GM19452 (cell line): ENCODE measurements at regions not wholly inside any gene's neighbourhood (a gene's known extent, or its start where the extent isn't known, plus 50 kb on each side); places are given as distances from the start of the nearest gene placed in this dataset.
"Not testable (repeated sequence)": the region's sequence is repeated elsewhere in the genome, so short reads cannot be mapped to it uniquely, and the experiment has no call there.

Experiments
- ATAC-seq: cut with Tn5 transposase; IDR thresholded peaks from one replicate; pipeline ENCODE4 v1.9.1; 2021; ENCODE audit not compliant: unreplicated experiment

DNA sequence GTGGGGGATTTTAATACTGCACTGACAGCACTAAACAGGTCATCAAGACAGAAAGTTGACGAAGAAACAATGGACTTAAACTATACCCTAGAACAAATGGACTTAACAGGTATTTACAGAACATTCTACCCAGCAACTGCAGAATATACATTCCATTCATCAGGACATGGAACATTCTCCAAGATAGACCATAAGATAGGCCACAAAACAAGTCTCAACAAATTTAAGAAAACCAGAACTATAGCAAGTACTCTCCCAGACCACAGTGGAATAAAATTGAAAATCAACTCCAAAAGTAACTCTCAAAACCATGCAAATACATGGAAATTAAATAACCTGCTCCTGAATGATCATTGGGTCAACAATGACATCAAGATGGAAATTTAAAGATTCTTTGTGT, 218.3 kb downstream of the SYK start:
- ATAC-seq: not testable (repeated sequence)

DNA sequence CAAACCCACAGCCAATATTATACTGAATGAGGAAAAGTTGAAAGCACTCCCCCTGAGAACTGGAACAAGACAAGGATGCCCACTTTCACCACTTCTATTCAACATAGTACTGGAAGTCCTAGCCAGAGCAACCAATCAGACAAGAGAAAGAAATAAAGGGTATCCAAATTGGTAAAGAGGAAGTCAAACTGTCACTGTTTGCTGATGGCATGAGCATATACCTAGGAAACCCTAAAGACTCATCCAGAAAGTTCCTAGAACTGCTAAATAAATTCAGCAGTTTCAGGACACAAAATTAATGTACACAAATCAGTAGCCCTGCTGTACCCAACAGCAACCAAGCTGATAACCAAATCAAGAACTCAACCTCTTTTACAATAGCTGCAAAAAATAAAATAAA, 220.0 kb downstream of the SYK start:
- ATAC-seq: not testable (repeated sequence)

DNA sequence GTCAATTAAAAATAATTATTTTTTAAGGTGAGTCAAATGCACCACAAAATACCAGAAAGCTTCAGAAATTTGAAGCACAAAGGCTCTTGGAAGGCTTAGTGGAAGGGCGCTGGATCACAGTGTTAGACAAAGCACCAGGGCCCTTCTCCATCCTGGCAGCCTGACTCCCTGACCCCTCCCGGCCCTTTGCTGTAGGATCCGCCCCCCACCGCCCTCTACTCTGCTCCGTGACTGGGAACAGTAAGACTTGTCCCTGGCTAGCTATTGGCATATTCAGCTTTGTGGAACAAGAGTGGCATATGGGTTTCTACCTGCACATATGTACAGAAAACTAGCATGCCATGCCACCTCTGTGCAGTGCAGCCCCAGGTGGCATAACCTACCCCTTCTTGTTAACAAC, 222.1 kb downstream of the SYK start:
- ATAC-seq: no peak

DNA sequence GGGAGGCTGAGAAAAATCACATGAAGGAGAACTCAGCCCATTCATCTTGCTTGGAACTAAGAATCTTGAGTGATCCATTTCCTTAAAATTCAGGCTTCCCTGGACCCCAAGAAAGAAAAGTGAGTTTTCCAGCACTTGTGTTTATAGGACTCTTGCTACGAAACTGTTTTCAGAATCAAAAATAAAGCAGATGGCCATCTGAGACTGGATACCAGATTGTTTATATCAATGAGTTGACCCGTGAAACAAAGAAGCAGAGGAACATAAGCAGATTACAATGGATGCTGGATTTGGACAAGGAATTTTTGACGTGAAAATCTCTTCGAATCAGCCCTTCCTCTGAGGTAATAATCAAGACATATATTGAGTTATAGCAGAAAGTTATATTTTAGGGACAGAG, 223.2 kb downstream of the SYK start:
- ATAC-seq: no peak

DNA sequence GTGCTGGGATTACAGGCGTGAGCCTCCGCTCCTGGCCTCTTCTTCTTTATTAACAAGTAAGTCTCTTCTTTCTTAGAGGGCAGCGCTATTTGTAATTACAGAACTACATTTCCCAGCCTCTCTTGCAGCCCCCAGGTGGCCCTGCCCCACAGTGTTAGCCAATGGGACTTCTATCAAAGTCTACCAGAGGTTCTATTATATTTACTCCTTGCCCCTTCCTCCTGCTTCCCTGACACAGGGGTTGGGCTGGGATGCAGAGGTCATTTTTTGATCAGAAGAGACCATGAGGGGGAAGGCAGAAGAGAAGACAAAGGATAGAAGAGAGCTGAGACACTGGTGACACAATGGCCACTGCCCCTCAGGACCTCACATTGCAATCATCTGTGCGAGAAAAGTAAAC, 224.2 kb downstream of the SYK start:
- no peak for ATAC-seq

DNA sequence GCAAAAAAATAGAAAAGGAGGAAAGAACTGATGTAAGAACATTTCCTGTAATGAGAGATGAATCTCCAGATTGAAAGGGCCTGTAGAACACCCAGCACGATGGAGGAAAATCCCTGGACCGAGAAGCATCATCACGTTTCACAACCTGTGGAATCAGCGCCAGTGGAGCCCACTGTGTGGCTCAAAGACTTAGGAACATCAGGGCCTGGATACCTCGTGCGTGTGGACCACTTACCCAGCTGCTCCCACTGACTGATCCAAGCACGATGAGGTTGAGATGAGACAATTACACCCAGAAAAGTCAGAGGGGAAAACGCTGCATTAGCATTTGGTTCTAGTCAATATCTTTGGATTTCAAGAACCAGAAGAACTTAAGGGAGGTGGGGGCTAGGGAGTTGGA, 224.6 kb downstream of the SYK start:
- no peak for ATAC-seq

DNA sequence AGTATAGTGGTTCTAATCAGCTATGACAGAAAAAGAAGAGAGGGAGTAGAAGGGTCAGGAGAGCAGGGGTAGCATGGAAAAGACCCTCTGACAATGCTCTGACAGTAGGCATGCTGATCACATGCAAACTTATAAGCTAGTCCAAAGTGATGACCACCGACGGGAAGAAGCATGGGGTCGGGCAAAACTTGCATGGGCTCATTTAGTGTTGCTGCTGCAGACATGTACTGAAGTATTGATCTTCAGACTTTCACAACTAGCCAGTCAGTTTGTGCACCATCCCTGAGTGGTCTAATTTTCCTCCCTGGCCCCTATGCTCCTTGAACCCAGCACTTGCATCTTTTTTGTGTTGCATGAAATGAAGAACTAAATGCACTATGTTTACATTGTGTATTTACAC, 225.4 kb downstream of the SYK start:
- no peak for ATAC-seq

DNA sequence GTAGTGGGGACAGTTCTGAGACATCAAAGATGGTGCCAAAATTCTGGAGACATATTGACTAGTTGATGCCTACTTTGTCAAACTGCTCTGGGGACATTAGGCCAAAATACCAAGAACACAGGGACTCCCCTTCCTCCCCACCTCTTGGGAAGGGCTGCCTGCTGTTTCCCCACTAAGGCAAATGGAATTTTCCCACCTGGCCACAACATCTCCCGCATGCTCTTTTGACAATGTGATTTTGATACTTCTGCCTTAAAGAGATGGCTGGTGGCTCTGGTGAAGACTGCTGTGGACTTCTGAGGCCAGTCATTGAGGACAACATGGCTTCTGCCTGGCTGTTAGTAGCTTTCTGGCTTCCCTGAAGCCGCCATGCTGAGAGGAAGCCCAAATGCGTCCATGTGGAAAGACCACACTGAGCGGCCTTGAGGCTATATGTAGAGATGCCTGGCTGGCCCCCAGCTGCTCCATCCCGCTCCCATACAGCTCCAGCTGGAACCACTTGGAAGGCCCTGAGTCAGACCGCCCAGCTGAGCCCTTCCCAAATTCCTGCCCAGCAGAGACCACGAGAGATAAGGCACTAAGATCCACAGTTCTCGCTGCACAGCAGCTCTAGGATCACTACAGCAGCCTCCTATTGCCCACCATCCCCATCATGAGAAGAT, 226.7 kb downstream of the SYK start:
- no peak for ATAC-seq

DNA sequence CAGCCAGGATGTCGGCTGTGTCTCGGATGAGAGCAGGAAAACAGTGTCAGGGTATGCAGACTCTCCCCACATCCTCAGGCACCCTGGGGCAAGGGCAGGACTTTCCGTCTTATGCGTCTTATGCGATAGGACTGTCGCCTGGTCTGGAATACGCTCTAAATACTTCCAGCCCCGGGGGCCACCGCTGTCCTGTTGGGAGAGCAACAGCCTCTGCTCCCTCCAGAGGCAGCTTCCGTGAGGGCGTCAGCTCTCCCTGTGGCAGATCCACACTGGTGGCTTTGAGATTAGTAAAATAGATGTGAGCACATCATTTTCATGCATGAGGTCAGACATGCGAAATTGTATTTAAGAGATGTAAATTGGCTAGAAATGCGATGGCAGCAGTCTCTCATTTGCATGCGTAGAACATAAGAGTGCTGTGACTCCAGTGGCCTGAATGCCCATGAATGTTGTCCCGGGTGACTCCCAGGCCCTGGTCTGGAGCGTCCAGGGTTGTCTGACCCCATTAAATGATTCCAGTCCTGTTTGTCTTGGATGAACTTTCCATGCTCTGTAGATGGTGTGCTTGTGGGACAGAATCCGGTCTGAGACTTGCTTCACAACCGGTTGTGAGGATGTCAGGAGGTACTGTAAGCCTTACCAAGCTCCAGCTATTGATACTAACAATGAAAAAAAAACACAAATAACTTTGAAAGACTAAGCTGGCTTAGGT, 228.2 kb downstream of the SYK start:
- no peak for ATAC-seq

DNA sequence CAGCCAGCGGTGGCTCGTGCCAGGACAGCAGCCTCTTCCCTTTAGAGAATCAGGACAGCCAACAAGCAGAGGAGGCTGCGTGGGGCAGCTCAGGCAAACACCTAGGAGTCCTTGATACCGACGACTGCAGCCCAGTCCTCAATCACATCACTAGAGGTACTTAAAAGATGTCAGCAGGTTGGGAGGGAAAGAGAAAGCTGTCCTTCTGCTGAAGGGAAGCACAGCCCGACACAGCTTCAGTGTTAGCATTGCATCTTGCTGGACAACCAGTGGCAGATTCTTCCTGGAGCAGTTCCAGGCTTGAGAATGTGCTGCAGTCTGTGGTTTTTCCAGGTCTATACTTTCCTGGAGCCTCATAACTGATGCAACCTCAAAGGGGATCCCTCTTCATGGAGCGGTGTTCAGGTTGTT, 230.5 kb downstream of the SYK start:
- no peak for ATAC-seq

DNA sequence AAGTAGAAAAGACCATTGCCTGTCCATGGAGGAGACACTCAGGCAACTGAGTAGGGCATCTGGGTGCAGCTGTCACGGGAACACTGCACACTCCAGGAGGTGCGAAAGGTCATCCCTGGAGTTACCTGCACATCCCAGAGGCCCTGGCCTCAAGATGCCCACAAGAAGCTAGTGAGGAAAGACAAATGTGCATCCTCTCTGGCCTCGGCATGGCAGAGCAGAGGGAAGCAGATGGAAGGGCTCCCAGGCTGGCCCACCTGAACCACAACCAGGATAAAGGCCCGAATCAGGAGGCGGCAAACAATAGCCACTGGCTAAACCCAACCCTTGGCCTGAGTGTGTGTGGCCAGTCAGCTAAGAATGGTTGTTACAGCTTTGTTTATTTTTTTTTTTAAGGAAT, 231.7 kb downstream of the SYK start:
- no peak for ATAC-seq

DNA sequence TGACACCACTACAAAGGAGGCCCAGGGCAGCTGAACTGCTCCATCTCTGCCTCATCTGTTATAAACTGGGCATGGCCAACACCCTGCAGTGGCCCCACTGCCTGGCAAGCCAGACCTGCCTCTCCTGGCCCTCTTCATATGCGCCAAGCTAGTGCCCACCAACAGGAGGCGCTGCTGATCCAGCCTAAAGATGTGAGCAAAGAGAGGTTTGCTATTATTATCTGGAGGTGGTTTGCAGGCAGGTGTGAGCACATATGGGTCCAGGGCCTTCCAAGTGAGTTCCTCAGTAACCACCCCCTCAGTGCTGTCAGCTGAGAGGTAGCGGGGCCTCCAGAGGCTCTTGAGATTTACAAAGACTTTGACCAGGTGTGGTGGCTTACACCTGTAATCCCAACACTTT, 232.2 kb downstream of the SYK start:
- ATAC-seq: no peak

DNA sequence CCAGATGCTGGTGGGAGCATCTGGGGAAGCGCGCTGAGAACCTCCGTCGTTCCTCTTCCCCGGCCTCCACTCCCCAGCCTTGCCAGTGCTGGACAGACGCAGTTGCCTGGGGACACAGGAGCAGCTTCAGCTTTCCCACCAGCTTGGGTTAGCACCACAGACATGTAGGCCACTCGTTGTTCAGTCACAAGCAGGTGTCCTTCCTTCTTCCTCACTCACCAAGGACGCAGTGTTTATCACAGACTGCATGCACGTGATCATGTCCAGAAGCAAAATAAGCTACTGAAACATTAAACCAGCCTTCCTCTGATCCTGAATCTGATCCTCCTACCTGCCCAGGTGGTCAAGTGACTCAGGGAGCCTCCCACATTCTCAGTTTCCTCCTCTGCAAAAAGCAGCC, 232.9 kb downstream of the SYK start:
- no peak for ATAC-seq

DNA sequence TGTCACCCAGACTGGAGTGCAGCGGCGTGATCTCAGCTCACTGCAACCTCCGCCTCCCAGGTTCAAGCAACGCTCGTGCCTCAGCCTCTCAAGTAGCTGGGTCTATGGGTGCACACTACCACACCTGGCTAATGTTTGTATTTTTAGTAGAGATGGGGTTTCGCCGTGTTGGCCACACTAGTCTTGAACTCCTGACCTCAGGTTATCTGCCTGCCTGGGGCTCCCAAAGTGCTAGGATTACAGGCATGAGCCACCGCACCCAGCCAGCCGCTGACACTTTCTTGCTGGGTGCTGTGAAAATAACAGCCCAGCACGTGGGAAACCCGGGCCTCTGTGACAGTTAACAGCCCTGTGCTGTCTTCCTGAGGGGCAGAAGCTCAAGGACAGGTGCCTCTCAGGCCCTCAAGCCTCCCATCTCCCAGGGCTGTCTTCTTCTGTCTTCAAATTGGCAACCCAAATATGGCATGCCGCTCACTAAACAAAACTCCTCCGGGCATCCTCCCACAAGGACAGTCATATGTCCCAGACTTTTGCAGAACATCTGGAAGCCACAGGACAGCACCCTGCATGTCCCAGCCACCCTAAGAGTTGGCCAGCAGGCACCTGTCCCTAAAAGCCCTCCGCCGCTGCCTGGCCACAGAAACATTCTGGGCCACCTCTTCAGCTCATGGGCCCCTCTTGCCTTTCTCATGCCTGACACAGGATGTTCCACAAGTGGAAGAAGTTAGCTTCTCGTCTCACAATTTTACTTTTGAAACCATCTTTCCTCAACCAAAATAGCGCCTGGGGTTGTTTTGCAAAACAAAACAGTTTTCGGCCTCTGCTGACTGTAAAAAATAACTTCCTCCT, 233.6 kb downstream of the SYK start:
- no peak for ATAC-seq

DNA sequence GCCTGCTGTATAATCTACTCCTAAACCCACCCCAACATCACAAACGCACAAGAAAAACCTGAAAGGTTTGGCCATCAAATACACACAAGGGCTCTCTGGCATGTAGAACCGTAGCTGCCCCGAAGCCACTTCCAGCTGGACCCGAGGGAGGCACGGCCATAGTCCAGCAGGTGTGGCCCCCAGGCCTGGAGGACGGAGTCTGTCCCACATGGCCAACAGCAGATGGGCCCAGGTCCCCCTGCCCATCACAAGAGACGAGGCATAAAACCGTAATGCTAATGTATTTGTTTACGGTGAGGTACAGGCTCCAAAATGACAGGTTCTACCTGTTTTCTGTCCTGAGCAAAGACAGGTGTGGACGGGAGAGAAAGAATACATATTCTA, 234.2 kb downstream of the SYK start:
- ATAC-seq: no peak

DNA sequence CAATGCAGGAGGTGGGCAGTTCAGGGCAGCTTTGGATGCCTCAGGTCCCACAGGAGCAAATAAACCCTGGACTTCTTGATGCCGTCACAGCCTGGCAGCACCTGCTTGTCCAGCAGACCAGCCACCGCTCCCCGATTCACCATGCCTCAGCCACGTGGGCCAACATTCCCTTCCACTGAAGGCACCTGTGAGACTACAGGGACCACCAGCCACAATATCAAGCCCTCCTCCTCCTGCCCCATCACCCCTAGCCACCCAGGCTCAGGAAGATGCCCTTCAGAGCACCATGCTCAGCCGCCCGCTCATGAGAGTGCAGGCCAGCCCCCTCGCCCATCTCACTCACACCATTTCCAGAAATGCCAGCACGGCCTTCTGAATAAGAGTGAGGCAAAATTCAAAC, 234.7 kb downstream of the SYK start:
- no peak for ATAC-seq

DNA sequence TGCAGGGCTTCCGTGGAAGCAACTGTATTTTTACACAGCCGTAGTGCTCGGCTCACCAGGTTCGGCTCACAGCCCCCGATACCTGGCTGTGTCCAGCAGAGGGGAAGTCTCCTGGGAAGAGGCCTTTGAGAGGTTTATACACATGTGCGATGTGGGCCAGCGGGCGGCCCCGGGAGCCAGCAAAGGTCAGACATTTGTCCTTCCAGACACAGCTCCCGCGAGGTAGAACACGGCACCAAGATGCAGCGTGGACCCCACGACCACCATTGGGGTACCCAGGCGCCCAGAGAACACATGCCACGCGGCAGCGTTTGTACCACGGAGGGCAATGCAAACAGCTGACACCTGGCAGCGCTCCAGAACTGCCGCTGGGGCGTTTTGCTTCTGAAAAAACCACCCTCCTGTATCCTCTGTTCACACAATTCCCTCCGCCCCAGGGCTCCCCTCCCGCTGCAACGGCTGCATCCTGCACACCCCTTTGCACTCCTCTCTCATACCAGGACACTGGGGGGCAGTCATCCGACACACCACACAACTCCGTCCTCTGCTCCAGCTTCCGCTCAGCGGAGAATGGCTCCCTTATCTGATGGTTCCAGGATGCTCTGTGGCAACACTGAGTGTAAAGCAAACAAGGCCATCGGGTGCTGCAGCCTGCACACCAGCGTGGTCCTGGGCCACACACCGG, 235.3 kb downstream of the SYK start:
- ATAC-seq: no peak

DNA sequence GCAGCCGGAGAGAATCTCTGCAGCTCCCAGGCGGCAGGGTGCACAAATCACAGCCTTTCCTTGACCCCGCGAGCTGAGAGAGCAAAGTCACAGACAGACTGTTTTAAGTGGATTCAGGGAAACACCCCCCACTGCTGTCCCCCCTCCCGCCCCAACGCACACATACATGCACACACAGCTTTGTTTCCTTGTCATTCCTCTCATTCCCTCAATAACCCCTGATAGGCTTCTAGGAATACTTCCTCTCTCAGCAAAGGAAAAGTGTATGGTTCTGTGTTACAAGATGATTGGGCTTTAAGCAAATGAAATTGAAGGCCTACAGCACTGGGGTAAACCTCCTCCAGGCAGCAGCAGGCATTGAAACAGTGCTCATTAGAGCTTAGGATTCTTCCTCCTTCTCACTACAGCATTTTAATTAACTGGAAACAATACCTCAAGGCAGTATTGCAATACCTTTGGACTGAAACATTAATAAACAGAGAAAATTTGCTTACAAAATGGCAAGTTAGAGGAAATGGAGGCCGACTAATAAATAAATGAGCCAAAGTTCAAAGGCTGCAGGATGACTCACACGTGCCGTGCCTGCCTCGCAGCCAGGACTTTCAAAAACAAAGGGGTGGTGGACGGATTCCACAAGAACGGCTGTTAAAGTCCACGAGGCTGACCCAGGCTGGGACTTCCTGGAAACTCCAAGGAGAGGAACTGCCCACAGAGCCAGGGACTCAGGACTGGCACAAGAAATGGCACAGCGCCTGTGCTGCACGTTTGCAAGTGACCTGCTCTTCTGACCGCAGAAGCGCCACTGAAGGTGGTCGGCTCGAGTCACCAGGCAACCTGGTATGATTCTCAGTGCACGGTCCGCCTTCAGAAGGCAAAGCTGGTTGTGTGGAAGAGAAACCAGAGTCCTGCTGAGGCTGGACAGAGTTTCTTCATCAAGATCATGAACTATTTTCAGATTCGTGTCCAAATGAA, 236.2 kb downstream of the SYK start:
- no peak for ATAC-seq

DNA sequence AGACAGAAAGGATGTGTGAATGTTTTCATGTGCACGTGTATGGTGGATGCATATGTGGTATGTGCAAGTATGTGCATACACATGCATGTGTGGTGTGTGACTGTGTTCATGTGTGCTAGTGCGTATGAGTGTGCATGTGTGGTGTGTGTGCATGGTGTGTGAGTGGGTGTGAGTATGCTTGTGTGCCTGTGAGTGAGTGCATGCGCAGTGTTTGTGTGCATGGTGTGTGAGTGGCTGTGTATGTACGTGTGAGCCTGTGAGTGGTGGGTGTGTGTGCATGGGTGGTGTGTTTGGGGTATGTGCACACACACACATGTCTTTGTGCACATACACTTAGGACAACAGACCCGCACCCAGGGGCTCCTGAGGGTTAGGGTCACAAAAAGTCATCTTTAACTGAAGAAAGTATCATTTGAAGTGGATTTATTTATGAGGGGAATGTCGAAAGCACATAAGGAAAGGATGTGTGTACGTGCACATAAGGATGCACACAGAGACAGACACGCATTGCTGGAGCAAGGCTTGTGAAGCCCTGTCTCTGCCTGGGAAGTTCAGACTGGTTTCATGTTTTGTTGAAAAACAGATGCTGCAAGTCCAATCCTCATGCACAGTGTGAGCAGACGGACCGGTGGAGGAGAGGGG, 237.0 kb downstream of the SYK start:
- ATAC-seq: no peak
